ENCODE measurements at regions not wholly inside any gene's neighbourhood (a gene's known extent, or its start where the extent isn't known, plus 50 kb on each side); places are given as distances from the start of the nearest gene placed in this dataset.
A peak's percentile ranks its signal among the peaks of the same experiment; 100 is the strongest.

- no peak overlapping the region for H2AFZ ChIP-seq (ENCODE audit: low read depth)
- no peaks in the 10 kb centered on the region for H3K27me3 ChIP-seq (ENCODE audit: insufficient read depth)
- TF ChIP-seq, protein P1, sequence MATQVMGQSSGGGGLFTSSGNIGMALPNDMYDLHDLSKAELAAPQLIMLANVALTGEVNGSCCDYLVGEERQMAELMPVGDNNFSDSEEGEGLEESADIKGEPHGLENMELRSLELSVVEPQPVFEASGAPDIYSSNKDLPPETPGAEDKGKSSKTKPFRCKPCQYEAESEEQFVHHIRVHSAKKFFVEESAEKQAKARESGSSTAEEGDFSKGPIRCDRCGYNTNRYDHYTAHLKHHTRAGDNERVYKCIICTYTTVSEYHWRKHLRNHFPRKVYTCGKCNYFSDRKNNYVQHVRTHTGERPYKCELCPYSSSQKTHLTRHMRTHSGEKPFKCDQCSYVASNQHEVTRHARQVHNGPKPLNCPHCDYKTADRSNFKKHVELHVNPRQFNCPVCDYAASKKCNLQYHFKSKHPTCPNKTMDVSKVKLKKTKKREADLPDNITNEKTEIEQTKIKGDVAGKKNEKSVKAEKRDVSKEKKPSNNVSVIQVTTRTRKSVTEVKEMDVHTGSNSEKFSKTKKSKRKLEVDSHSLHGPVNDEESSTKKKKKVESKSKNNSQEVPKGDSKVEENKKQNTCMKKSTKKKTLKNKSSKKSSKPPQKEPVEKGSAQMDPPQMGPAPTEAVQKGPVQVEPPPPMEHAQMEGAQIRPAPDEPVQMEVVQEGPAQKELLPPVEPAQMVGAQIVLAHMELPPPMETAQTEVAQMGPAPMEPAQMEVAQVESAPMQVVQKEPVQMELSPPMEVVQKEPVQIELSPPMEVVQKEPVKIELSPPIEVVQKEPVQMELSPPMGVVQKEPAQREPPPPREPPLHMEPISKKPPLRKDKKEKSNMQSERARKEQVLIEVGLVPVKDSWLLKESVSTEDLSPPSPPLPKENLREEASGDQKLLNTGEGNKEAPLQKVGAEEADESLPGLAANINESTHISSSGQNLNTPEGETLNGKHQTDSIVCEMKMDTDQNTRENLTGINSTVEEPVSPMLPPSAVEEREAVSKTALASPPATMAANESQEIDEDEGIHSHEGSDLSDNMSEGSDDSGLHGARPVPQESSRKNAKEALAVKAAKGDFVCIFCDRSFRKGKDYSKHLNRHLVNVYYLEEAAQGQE (IDR thresholded peaks at IDR 0.05; ENCODE audit: low read depth, low read length), result no peak
- TF ChIP-seq YY1 (IDR thresholded peaks at IDR 0.05; ENCODE audit: low read depth) (no peak), EP300 (IDR thresholded peaks at IDR 0.05; ENCODE audit: borderline replicate concordance in 1 of 2, low read depth in 1 of 2, low read length in 1 of 2) (0 out of 4 replicates have a peak, but pooled peaks of 1 of the 2 experiments have one; percentile 11), GABPA (IDR thresholded peaks at IDR 0.05; ENCODE audit: low read depth) (no peak), RFX5 (IDR thresholded peaks at IDR 0.05; ENCODE audit: low read length) (no peak), RXRA (IDR thresholded peaks at IDR 0.05; ENCODE audit: borderline replicate concordance, low read depth) (no peak), MEF2A (IDR thresholded peaks at IDR 0.05; ENCODE audit: borderline replicate concordance, low read depth) (no peak), GATA2 (CRISPR knock-in tag; IDR thresholded peaks at IDR 0.05) (no peak), FOXJ3 (CRISPR knock-in tag; IDR thresholded peaks at IDR 0.05) (0 out of 2 replicates have a peak, but pooled peaks have one; percentile 27), NRF1 (IDR thresholded peaks at IDR 0.05; ENCODE audit: low read depth, low read length) (no peak), FOXM1 (IDR thresholded peaks at IDR 0.05; ENCODE audit: low read depth) (no peak), JUND (IDR thresholded peaks at IDR 0.05) (no peak), MXI1 (IDR thresholded peaks at IDR 0.05; ENCODE audit: low read depth, low read length) (no peak), CHD2 (IDR thresholded peaks at IDR 0.05; ENCODE audit: low read length, partially characterized antibody) (peak; percentile 7), IRF3 (IDR thresholded peaks at IDR 0.05; ENCODE audit: low read depth, low read length) (no peak)
- TF ChIP-seq, protein P2, sequence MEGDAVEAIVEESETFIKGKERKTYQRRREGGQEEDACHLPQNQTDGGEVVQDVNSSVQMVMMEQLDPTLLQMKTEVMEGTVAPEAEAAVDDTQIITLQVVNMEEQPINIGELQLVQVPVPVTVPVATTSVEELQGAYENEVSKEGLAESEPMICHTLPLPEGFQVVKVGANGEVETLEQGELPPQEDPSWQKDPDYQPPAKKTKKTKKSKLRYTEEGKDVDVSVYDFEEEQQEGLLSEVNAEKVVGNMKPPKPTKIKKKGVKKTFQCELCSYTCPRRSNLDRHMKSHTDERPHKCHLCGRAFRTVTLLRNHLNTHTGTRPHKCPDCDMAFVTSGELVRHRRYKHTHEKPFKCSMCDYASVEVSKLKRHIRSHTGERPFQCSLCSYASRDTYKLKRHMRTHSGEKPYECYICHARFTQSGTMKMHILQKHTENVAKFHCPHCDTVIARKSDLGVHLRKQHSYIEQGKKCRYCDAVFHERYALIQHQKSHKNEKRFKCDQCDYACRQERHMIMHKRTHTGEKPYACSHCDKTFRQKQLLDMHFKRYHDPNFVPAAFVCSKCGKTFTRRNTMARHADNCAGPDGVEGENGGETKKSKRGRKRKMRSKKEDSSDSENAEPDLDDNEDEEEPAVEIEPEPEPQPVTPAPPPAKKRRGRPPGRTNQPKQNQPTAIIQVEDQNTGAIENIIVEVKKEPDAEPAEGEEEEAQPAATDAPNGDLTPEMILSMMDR (IDR thresholded peaks at IDR 0.05), result no peak
- peaks cover 2 to 14% of the 10 kb centered on the region in 2 experiments; a peak in 2 of 4 replicates for H3K4me1 ChIP-seq (ENCODE audit: control insufficient read depth in 1 of 2, insufficient read depth in 2 of 2, low read depth in 1 of 2, low read length in 1 of 2)
- no peak overlapping the region for H3K4me3 ChIP-seq (ENCODE audit: low read depth in 2 of 2, low read length in 1 of 2)
- no peaks in the 10 kb centered on the region for H3K9me2 ChIP-seq
- H3K79me2 ChIP-seq (ENCODE audit: insufficient read depth), result no peaks in the 10 kb centered on the region
- no peaks in the 10 kb centered on the region for H3K36me3 ChIP-seq (replicated peaks in 1 of 2; ENCODE audit: control insufficient read depth in 1 of 2, insufficient read depth in 2 of 2, low read length in 1 of 2)
- ChIA-PET POLR2A (no interaction called here), CTCF (interaction anchor here (0.6 to 1.2 kb wide), 2 partner anchors 34 to 36 kb away, joined by 3 read pairs; no protein-coding TSS in a partner anchor)
- peak overlapping the region in 1 of 2 experiments; percentile 80; a peak in 1 of 4 replicates for H3K27ac ChIP-seq (ENCODE audit: low read depth in 2 of 2, low read length in 1 of 2)
- no peak overlapping the region for H3K9ac ChIP-seq
- no peak for DNase-seq
- H3F3A ChIP-seq (replicated peaks; ENCODE audit: insufficient read depth), result no peaks in the 10 kb centered on the region
- H3K4me2 ChIP-seq, result no peak overlapping the region
- H3K9me3 ChIP-seq, result no peaks in the 10 kb centered on the region
- H4K20me1 ChIP-seq (ENCODE audit: insufficient read depth), result no peaks in the 10 kb centered on the region
- WGBS (ENCODE audit: low lambda C conversion rate), result 72% methylated on average over 4 of the region's 5 CpGs
These were observed 253.8 kb downstream of the TNS1 start for GRCh38 chr2:217749008-217749407.
